GM19438 (cell line): ENCODE measurements at regions not wholly inside any gene's neighbourhood (a gene's known extent, or its start where the extent isn't known, plus 50 kb on each side); places are given as distances from the start of the nearest gene placed in this dataset.

ENCODE experiments used
- ATAC-seq: cut with Tn5 transposase; IDR thresholded peaks from one replicate; pipeline ENCODE4 v1.9.1; 2021; ENCODE audit warnings: low read depth; ENCODE audit not compliant: unreplicated experiment

- ATAC-seq, result no peak
These were observed 192.5 kb upstream of the SYT1 start for GRCh38 chr12:78672033-78672432.

GRCh38 chr12:78674311-78675090, 190.1 kb upstream of the SYT1 start:
- ATAC-seq, result no peak

GRCh38 chr12:78680596-78680995, 184.0 kb upstream of the SYT1 start:
- no peak for ATAC-seq

- no peak for ATAC-seq
These were observed 181.5 kb upstream of the SYT1 start for GRCh38 chr12:78683031-78683430.

GRCh38 chr12:78683626-78684025, 180.9 kb upstream of the SYT1 start:
- ATAC-seq, result no peak

GRCh38 chr12:78684419-78684818, 180.2 kb upstream of the SYT1 start:
- no peak for ATAC-seq

- no peak for ATAC-seq
These were observed 168.8 kb upstream of the SYT1 start for GRCh38 chr12:78695749-78696148.

GRCh38 chr12:78696267-78696666, 168.3 kb upstream of the SYT1 start:
- ATAC-seq, result no peak

- ATAC-seq, result no peak
These were observed 166.7 kb upstream of the SYT1 start for GRCh38 chr12:78697817-78698415.

GRCh38 chr12:78698747-78699146, 165.8 kb upstream of the SYT1 start:
- no peak for ATAC-seq

GRCh38 chr12:78700565-78700964, 164.0 kb upstream of the SYT1 start:
- ATAC-seq, result no peak

GRCh38 chr12:78703820-78704525, 160.6 kb upstream of the SYT1 start:
- no peak for ATAC-seq

- ATAC-seq, result no peak
These were observed 152.6 kb upstream of the SYT1 start for GRCh38 chr12:78711954-78712353.

- no peak for ATAC-seq
These were observed 151.6 kb upstream of the SYT1 start for GRCh38 chr12:78712834-78713481.

GRCh38 chr12:78719721-78720120, 144.9 kb upstream of the SYT1 start:
- no peak for ATAC-seq

- no peak for ATAC-seq
These were observed 142.7 kb upstream of the SYT1 start for GRCh38 chr12:78721906-78722305.

- ATAC-seq, result no peak
These were observed 139.5 kb upstream of the SYT1 start for GRCh38 chr12:78725033-78725432.

GRCh38 chr12:78725951-78726580, 138.5 kb upstream of the SYT1 start:
- ATAC-seq, result no peak

GRCh38 chr12:78726854-78727253, 137.7 kb upstream of the SYT1 start:
- ATAC-seq, result no peak

GRCh38 chr12:78732481-78732880, 132.1 kb upstream of the SYT1 start:
- no peak for ATAC-seq

- ATAC-seq, result no peak
These were observed 124.9 kb upstream of the SYT1 start for GRCh38 chr12:78739653-78740052.
